SK-N-SH treated with all-trans-retinoic acid at 6 μM for 48 hours (cell line): ENCODE measurements at regions not wholly inside any gene's neighbourhood (a gene's known extent, or its start where the extent isn't known, plus 50 kb on each side); places are given as distances from the start of the nearest gene placed in this dataset.

Experiments
- ATAC-seq: fragments of 200-7000 bp; cut with Tn5 transposase; 3 replicates; pipeline ENCODE4 v1.9.1; 2020; ENCODE audit warnings: mild to moderate bottlenecking, moderate library complexity
- ARNTL ChIP-seq: fragments of 450-650 bp; formaldehyde crosslinking; IDR thresholded peaks from 2 replicates; pipeline ENCODE4 v1.5.0; 2020; ENCODE audit warnings: low read depth, mild to moderate bottlenecking, moderate library complexity, borderline replicate concordance
- BACH2 ChIP-seq: fragments of 250-450 bp; sonication (Bioruptor Pico); IDR thresholded peaks from 2 replicates; pipeline ENCODE4 v1.9.0; 2021; ENCODE audit warnings: mild to moderate bottlenecking, borderline replicate concordance
- CREB5 ChIP-seq: fragments of 250-450 bp; sonication (Bioruptor Pico); IDR thresholded peaks from 2 replicates; pipeline ENCODE4 v1.5.1; 2020; ENCODE audit warnings: low read depth, mild to moderate bottlenecking, moderate library complexity
- CSDC2 ChIP-seq: fragments of 250-450 bp; sonication (Bioruptor Pico); IDR thresholded peaks from 2 replicates; pipeline ENCODE4 v1.5.0; 2020; ENCODE audit warnings: mild to moderate bottlenecking, moderate library complexity
- CSRNP3 ChIP-seq: fragments of 250-450 bp; sonication (Bioruptor Pico); IDR thresholded peaks from 2 replicates; pipeline ENCODE4 v1.5.1; 2021; ENCODE audit warnings: mild to moderate bottlenecking, moderate library complexity
- ESRRG ChIP-seq: fragments of 250-450 bp; sonication (Bioruptor Pico); IDR thresholded peaks from 2 replicates; pipeline ENCODE4 v1.6.1; 2021; ENCODE audit warnings: mild to moderate bottlenecking
- GLIS3 ChIP-seq: fragments of 250-450 bp; sonication (Bioruptor Pico); IDR thresholded peaks from 2 replicates; pipeline ENCODE4 v1.5.0; 2020; ENCODE audit warnings: mild to moderate bottlenecking, moderate library complexity
- ISL1 ChIP-seq: fragments of 250-450 bp; sonication (Bioruptor Pico); IDR thresholded peaks from 2 replicates; pipeline ENCODE4 v2.1.2; 2022; ENCODE audit warnings: mild to moderate bottlenecking, moderate library complexity
- OSR1 ChIP-seq: fragments of 250-450 bp; sonication (Bioruptor Pico); IDR thresholded peaks from 2 replicates; pipeline ENCODE4 v1.8.0; 2022; ENCODE audit warnings: moderate library complexity, mild to moderate bottlenecking, inconsistent platforms
- PATZ1 ChIP-seq: fragments of 250-450 bp; sonication (Bioruptor Pico); IDR thresholded peaks from 2 replicates; pipeline ENCODE4 v1.8.0; 2020; ENCODE audit warnings: mild to moderate bottlenecking, moderate library complexity, borderline replicate concordance
- PPARA ChIP-seq: fragments of 250-450 bp; sonication (Bioruptor Pico); IDR thresholded peaks from 2 replicates; pipeline ENCODE4 v1.5.0; 2020; ENCODE audit warnings: mild to moderate bottlenecking, borderline replicate concordance
- RARB ChIP-seq: fragments of 250-450 bp; sonication (Bioruptor Pico); IDR thresholded peaks from 2 replicates; pipeline ENCODE4 v1.8.0; 2021; ENCODE audit warnings: mild to moderate bottlenecking, moderate library complexity
- SNAI2 ChIP-seq: fragments of 250-450 bp; sonication (Bioruptor Pico); IDR thresholded peaks from 2 replicates; pipeline ENCODE4 v1.5.0; 2020; ENCODE audit warnings: mild to moderate bottlenecking, moderate library complexity
- TCF4 ChIP-seq: fragments of 250-450 bp; sonication (Bioruptor Pico); IDR thresholded peaks from 2 replicates; pipeline ENCODE4 v1.8.0; 2021; ENCODE audit warnings: mild to moderate bottlenecking, moderate library complexity, borderline replicate concordance
- TOX ChIP-seq: fragments of 250-450 bp; sonication (Bioruptor Pico); IDR thresholded peaks from 2 replicates; pipeline ENCODE4 v1.8.0; 2021; ENCODE audit warnings: mild to moderate bottlenecking, moderate library complexity, borderline replicate concordance
- ZC3H10 ChIP-seq: fragments of 250-450 bp; sonication (Bioruptor Pico); IDR thresholded peaks from 2 replicates; pipeline ENCODE4 v1.5.1; 2021; ENCODE audit warnings: mild to moderate bottlenecking, moderate library complexity
- ZFP3 ChIP-seq: fragments of 250-450 bp; sonication (Bioruptor Pico); IDR thresholded peaks from 2 replicates; pipeline ENCODE4 v1.5.0; 2020; ENCODE audit warnings: mild to moderate bottlenecking, moderate library complexity
- ZFP30 ChIP-seq: fragments of 450-650 bp; formaldehyde crosslinking; IDR thresholded peaks from 2 replicates; pipeline ENCODE4 v1.5.0; 2022; ENCODE audit warnings: mild to moderate bottlenecking, moderate library complexity
- ZNF565 ChIP-seq: fragments of 450-650 bp; formaldehyde crosslinking; conservative IDR thresholded peaks from 2 replicates; pipeline ENCODE4 v1.5.0; 2020; ENCODE audit warnings: low read depth, mild to moderate bottlenecking, moderate library complexity
- ZNF8 ChIP-seq: fragments of 450-650 bp; formaldehyde crosslinking; IDR thresholded peaks from 2 replicates; pipeline ENCODE4 v1.5.0; 2020; ENCODE audit warnings: mild to moderate bottlenecking, moderate library complexity
- TF ChIP-seq, protein P1 (sequence below): fragments of 250-450 bp; sonication (Bioruptor Pico); IDR thresholded peaks from 2 replicates; pipeline ENCODE4 v1.8.0; 2021; ENCODE audit warnings: low read depth, mild to moderate bottlenecking, moderate library complexity, borderline replicate concordance

- no peak for ATAC-seq
- TF ChIP-seq SNAI2 (CRISPR knock-in tag) = no peak
- TF ChIP-seq TCF4 (CRISPR knock-in tag) = no peak
Observed at GRCh38 chr2:226125176-226125883, 674.3 kb downstream of the IRS1 start.

DNA sequence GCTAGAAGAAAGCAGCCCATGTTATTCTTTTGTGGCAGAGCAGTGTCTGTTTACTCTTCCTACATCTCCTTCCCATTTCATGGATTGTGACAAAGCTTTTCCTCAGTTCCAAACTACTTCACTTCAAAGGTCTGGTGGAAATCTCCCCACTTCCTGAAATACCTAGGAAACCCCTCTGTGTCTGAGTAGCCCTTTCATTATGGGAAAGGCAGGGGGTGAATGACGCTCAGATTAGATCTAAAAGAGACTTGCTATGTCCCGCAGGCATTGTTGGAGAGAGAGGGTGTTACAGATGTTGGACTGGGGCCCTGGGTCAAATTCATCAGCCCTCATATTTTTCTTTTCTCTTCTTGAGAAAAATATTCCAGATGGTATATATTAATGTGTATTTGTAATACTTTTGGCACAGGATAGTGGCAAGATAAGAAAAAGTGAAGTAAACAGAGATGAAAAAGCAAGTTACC, 675.0 kb downstream of the IRS1 start:
- peak; percentile 54 for ATAC-seq

DNA sequence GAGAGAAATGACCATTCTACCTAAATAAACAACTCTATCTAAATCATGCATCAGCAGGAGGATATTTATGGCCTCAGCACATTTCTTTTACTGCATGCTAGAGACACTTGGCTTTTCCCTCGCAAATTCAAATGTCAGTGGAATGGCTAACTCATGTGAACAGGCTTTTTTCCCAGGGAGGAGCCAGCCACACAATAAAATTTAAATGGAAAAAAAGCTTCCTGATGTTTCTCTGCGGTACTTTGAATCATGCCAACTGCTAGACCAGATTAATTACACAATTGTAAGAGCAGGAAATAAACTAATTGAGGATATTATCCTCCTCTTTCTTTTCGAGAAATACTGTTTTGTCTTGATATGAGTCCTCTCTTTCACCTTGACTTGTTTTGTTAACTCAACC, 676.3 kb downstream of the IRS1 start:
- no peak for ATAC-seq
- TF ChIP-seq ZNF8 (CRISPR knock-in tag) (no peak), OSR1 (CRISPR knock-in tag) (no peak), PPARA (CRISPR knock-in tag) (no peak), ESRRG (CRISPR knock-in tag) (no peak), CREB5 (CRISPR knock-in tag) (no peak), ZFP30 (CRISPR knock-in tag) (no peak), ZC3H10 (CRISPR knock-in tag) (no peak), ISL1 (no peak), TOX (CRISPR knock-in tag) (no peak; the same call in 1 of the 2 replicates), ZFP3 (CRISPR knock-in tag) (no peak), CSRNP3 (no peak), CSDC2 (no peak), ZNF565 (CRISPR knock-in tag) (no peak), SNAI2 (CRISPR knock-in tag) (no peak), RARB (CRISPR knock-in tag) (no peak), ARNTL (no peak)

More for the DNA sequence above, 675.0 kb downstream of the IRS1 start:
- TF ChIP-seq ZC3H10 (CRISPR knock-in tag) (no peak), OSR1 (CRISPR knock-in tag) (no peak), RARB (CRISPR knock-in tag) (no peak), BACH2 (CRISPR knock-in tag) (no peak), PATZ1 (CRISPR knock-in tag) (no peak), CSRNP3 (no peak), ZNF8 (CRISPR knock-in tag) (no peak), GLIS3 (CRISPR knock-in tag) (no peak), ARNTL (no peak), PPARA (CRISPR knock-in tag) (no peak), TCF4 (CRISPR knock-in tag) (no peak), CREB5 (CRISPR knock-in tag) (no peak), ZFP3 (CRISPR knock-in tag) (no peak)
- TF ChIP-seq, protein P1, sequence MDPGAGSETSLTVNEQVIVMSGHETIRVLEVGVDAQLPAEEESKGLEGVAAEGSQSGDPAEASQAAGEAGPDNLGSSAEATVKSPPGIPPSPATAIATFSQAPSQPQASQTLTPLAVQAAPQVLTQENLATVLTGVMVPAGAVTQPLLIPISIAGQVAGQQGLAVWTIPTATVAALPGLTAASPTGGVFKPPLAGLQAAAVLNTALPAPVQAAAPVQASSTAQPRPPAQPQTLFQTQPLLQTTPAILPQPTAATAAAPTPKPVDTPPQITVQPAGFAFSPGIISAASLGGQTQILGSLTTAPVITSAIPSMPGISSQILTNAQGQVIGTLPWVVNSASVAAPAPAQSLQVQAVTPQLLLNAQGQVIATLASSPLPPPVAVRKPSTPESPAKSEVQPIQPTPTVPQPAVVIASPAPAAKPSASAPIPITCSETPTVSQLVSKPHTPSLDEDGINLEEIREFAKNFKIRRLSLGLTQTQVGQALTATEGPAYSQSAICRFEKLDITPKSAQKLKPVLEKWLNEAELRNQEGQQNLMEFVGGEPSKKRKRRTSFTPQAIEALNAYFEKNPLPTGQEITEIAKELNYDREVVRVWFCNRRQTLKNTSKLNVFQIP (CRISPR knock-in tag) = no peak
